H1 (cell line): ENCODE measurements at regions not wholly inside any gene's neighbourhood (a gene's known extent, or its start where the extent isn't known, plus 50 kb on each side); places are given as distances from the start of the nearest gene placed in this dataset.

Experiments used
- ATF2 ChIP-seq: IDR thresholded peaks from 2 replicates; pipeline ENCODE4 v1.6.1; 2012; ENCODE audit warnings: low read length, inconsistent platforms
- EGR1 ChIP-seq: IDR thresholded peaks from 2 replicates; pipeline ENCODE4 v1.6.1; 2011; ENCODE audit warnings: low read depth, low read length, borderline replicate concordance
- EP300 ChIP-seq, 2 experiments: IDR thresholded peaks; 1 replicate in 1 of 2; 2 replicates in 1 of 2; pipeline ENCODE4 v1.6.1; 2011 to 2012; ENCODE audit warnings: low read depth in 2 of 2, low read length in 2 of 2, mild to moderate bottlenecking in 2 of 2, borderline replicate concordance in 1 of 2, inconsistent platforms in 1 of 2, moderate library complexity in 1 of 2
- MAX ChIP-seq: IDR thresholded peaks from 2 replicates; pipeline ENCODE4 v1.6.1; 2012; ENCODE audit warnings: inconsistent platforms
- NRF1 ChIP-seq: IDR thresholded peaks from 2 replicates; pipeline ENCODE4 v1.6.1; 2011; ENCODE audit warnings: mild to moderate bottlenecking, low read depth, low read length, improper control_type of control experiment
- RXRA ChIP-seq: IDR thresholded peaks from 2 replicates; pipeline ENCODE4 v1.6.1; 2011; ENCODE audit warnings: low read depth, mild to moderate bottlenecking, low read length, moderate library complexity; ENCODE audit not compliant: insufficient read depth
- SRF ChIP-seq: IDR thresholded peaks from 2 replicates; pipeline ENCODE4 v1.6.1; 2011; ENCODE audit warnings: mild to moderate bottlenecking, low read depth, low read length, moderate library complexity
- TCF12 ChIP-seq: IDR thresholded peaks from 2 replicates; pipeline ENCODE4 v1.6.1; 2011; ENCODE audit warnings: low read depth, mild to moderate bottlenecking, low read length
- TEAD4 ChIP-seq: IDR thresholded peaks from 2 replicates; pipeline ENCODE4 v1.6.1; 2012; ENCODE audit warnings: low read depth, low read length, inconsistent platforms, mixed read lengths

- TF ChIP-seq EGR1 (no peak), SRF (no peak), NRF1 (no peak), TCF12 (no peak), ATF2 (no peak), RXRA (no peak), MAX (no peak), EP300 (IDR thresholded peaks at IDR 0.05; ENCODE audit: borderline replicate concordance in 1 of 2, low read depth in 2 of 2, low read length in 2 of 2) (no peak), TEAD4 (no peak)
These were observed 62.3 kb upstream of the KCNA3 start (continued) for GRCh38 chr1:110736900-110737605.
